Kidney epithelial cell (primary cell): ENCODE measurements at regions not wholly inside any gene's neighbourhood (a gene's known extent, or its start where the extent isn't known, plus 50 kb on each side); places are given as distances from the start of the nearest gene placed in this dataset.
"Not testable (repeated sequence)": the region's sequence is repeated elsewhere in the genome, so short reads cannot be mapped to it uniquely, and the experiment has no call there.

Experiments used
- DNase-seq: peaks from one replicate; pipeline ENCODE4 v3.0.0-alpha.2; 2010; ENCODE audit warnings: low read depth
- H3K27me3 ChIP-seq: 2 replicates; pipeline ENCODE4 v1.6.0; 2011; ENCODE audit warnings: low read length; ENCODE audit not compliant: control insufficient read depth, insufficient read depth
- H3K36me3 ChIP-seq: 2 replicates; pipeline ENCODE4 v1.5.1; 2011; ENCODE audit warnings: low read length; ENCODE audit not compliant: control insufficient read depth, insufficient read depth
- H3K4me3 ChIP-seq: 2 replicates; pipeline ENCODE4 v1.5.1; 2011; ENCODE audit warnings: low read depth, mild to moderate bottlenecking, control low read depth, low read length
- TF ChIP-seq, protein P1 (sequence below): IDR thresholded peaks from 2 replicates; pipeline ENCODE4 v1.5.1; 2011; ENCODE audit warnings: mild to moderate bottlenecking, moderate library complexity, low read length, control low read depth, inconsistent platforms; ENCODE audit not compliant: insufficient read depth, poor library complexity, severe bottlenecking

DNA sequence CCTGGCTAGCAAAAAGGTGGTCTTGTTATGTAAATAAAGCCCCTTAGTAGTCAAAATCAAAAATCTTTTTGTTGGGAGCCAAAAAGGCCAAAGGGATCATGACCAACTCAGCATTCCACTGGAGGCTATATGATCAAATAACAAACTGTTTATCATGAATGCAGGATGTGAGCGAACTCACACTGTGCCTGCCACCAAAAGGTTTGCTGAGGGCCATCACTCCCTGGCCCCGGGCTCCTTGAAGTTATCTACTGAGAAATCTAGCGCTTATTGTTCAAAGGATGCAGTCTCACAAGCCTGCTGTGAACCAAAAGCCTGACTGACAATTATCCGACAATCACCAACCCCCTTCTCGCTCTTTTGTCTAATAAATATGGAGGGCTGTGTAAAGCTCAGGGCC, 107.2 kb upstream of the DDHD1 start:
- no peak for DNase-seq
- no peaks in the 10 kb centered on the region for H3K27me3 ChIP-seq
- TF ChIP-seq, protein P1, sequence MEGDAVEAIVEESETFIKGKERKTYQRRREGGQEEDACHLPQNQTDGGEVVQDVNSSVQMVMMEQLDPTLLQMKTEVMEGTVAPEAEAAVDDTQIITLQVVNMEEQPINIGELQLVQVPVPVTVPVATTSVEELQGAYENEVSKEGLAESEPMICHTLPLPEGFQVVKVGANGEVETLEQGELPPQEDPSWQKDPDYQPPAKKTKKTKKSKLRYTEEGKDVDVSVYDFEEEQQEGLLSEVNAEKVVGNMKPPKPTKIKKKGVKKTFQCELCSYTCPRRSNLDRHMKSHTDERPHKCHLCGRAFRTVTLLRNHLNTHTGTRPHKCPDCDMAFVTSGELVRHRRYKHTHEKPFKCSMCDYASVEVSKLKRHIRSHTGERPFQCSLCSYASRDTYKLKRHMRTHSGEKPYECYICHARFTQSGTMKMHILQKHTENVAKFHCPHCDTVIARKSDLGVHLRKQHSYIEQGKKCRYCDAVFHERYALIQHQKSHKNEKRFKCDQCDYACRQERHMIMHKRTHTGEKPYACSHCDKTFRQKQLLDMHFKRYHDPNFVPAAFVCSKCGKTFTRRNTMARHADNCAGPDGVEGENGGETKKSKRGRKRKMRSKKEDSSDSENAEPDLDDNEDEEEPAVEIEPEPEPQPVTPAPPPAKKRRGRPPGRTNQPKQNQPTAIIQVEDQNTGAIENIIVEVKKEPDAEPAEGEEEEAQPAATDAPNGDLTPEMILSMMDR = no peak
- H3K4me3 ChIP-seq = no peak overlapping the region
- no peaks in the 10 kb centered on the region for H3K36me3 ChIP-seq

- H3K27me3 ChIP-seq = no peaks in the 10 kb centered on the region
- TF ChIP-seq, protein P1 = no peak
- no peak overlapping the region for H3K4me3 ChIP-seq
- no peak for DNase-seq
- H3K36me3 ChIP-seq = no peaks in the 10 kb centered on the region
Measured at GRCh38 chr14:53252141-53252540, 99.0 kb upstream of the DDHD1 start.

GRCh38 chr14:53249059-53249458, 95.9 kb upstream of the DDHD1 start:
- TF ChIP-seq, protein P1 = no peak
- no peak for DNase-seq
- H3K27me3 ChIP-seq = no peaks in the 10 kb centered on the region
- H3K36me3 ChIP-seq = no peaks in the 10 kb centered on the region
- no peak overlapping the region for H3K4me3 ChIP-seq

- Histone ChIP-seq H3K4me3 (no peak overlapping the region), H3K27me3 (no peaks in the 10 kb centered on the region), H3K36me3 (no peaks in the 10 kb centered on the region)
- TF ChIP-seq, protein P1 = no peak
- no peak for DNase-seq
Measured at GRCh38 chr14:53247596-53248370, 94.7 kb upstream of the DDHD1 start.

- H3K36me3 ChIP-seq, H3K27me3 ChIP-seq, H3K4me3 ChIP-seq, DNase-seq: not testable (repeated sequence)
Measured at GRCh38 chr14:53242898-53243297, 89.8 kb upstream of the DDHD1 start.

DNA sequence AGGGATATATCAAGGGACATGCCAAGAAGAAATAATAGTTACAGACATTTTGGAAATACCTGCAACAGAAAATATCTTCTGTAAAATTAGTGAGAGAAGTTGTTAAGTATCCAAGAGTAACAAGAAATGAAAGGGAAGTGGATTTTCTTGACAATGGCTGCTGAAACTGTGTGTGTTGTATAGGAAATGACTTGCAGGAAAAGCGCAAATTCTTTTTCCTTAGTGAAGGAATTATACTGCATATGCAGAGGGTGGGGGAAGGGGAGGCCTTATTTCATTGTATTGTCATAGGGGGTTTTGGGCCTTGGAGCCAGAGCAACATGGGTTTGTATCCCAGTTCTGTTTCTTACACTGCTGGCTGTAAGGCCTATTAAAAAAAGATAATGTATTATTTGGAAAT, 84.4 kb upstream of the DDHD1 start:
- Histone ChIP-seq H3K27me3 (no peaks in the 10 kb centered on the region), H3K36me3 (no peaks in the 10 kb centered on the region), H3K4me3 (no peak overlapping the region)
- no peak for DNase-seq
- TF ChIP-seq, protein P1 = no peak
